Activated T-helper 17 cell treated with anti-CD3 and anti-CD28 coated beads, Interleukin-2, amount 50 U/mL, for 72 hours (primary cell): ENCODE measurements at regions not wholly inside any gene's neighbourhood (a gene's known extent, or its start where the extent isn't known, plus 50 kb on each side); places are given as distances from the start of the nearest gene placed in this dataset.
A peak's percentile ranks its signal among the peaks of the same experiment; 100 is the strongest.
"Not testable (repeated sequence)": the region's sequence is repeated elsewhere in the genome, so short reads cannot be mapped to it uniquely, and the experiment has no call there.

ENCODE experiments used
- ATAC-seq: fragments of 150-1000 bp; cut with Tn5 transposase; replicated peaks from 2 replicates; pipeline ENCODE4 v1.10.0; 2021; ENCODE audit warnings: mild to moderate bottlenecking, moderate library complexity
- H3K27ac Mint-ChIP-seq: one replicate; pipeline ENCODE4 v1.8.0; 2022; ENCODE audit warnings: mixed read lengths
- H3K27me3 Mint-ChIP-seq: one replicate; pipeline ENCODE4 v1.8.0; 2022; ENCODE audit warnings: mixed read lengths
- H3K36me3 Mint-ChIP-seq: one replicate; pipeline ENCODE4 v1.8.0; 2022; ENCODE audit warnings: low read depth, mild to moderate bottlenecking, mixed read lengths
- H3K4me1 Mint-ChIP-seq: one replicate; pipeline ENCODE4 v1.8.0; 2022; ENCODE audit warnings: mixed read lengths
- H3K4me3 Mint-ChIP-seq: one replicate; pipeline ENCODE4 v1.8.0; 2022; ENCODE audit warnings: mild to moderate bottlenecking, mixed read lengths
- H3K9me3 Mint-ChIP-seq: one replicate; pipeline ENCODE4 v1.8.0; 2022; ENCODE audit warnings: mixed read lengths

- H3K4me3 Mint-ChIP-seq: peak overlapping the region; percentile 73
- H3K27ac Mint-ChIP-seq: peak overlapping the region; percentile 98
- no peaks in the 10 kb centered on the region for H3K27me3 Mint-ChIP-seq
- peaks cover 12% of the 10 kb centered on the region for H3K36me3 Mint-ChIP-seq
- H3K9me3 Mint-ChIP-seq: no peaks in the 10 kb centered on the region
- peak; percentile 37 for ATAC-seq
- H3K4me1 Mint-ChIP-seq: peaks cover 36% of the 10 kb centered on the region
These were observed 80.6 kb upstream of the CHD2 start for GRCh38 chr15:92819278-92820235.

GRCh38 chr15:92820236-92821021 lies 79.7 kb upstream of the CHD2 start:
- Mint-ChIP-seq H3K27me3 (no peaks in the 10 kb centered on the region), H3K4me3 (peak overlapping the region; percentile 73), H3K4me1 (peaks cover 40% of the 10 kb centered on the region), H3K36me3 (peaks cover 12% of the 10 kb centered on the region), H3K27ac (peak overlapping the region; percentile 98), H3K9me3 (no peaks in the 10 kb centered on the region)
- peak; percentile 75 for ATAC-seq

GRCh38 chr15:92821491-92822116 lies 78.5 kb upstream of the CHD2 start:
- Mint-ChIP-seq H3K36me3 (peaks cover 12% of the 10 kb centered on the region), H3K27ac (peak overlapping the region; percentile 94), H3K4me3 (peak overlapping the region; percentile 73), H3K27me3 (no peaks in the 10 kb centered on the region), H3K4me1 (peaks cover 47% of the 10 kb centered on the region), H3K9me3 (no peaks in the 10 kb centered on the region)
- peak; percentile 79 for ATAC-seq

- no peak for ATAC-seq
- peak overlapping the region; percentile 73 for H3K4me3 Mint-ChIP-seq
- peak overlapping the region; percentile 94 for H3K27ac Mint-ChIP-seq
- peaks cover 43% of the 10 kb centered on the region for H3K4me1 Mint-ChIP-seq
- peaks cover 12% of the 10 kb centered on the region for H3K36me3 Mint-ChIP-seq
- H3K27me3 Mint-ChIP-seq: no peaks in the 10 kb centered on the region
- H3K9me3 Mint-ChIP-seq: no peaks in the 10 kb centered on the region
These were observed 77.6 kb upstream of the CHD2 start for GRCh38 chr15:92822216-92823144.

GRCh38 chr15:92825985-92826384 lies 74.1 kb upstream of the CHD2 start:
- H3K4me1 Mint-ChIP-seq: peaks cover 35% of the 10 kb centered on the region
- H3K27ac Mint-ChIP-seq: peak overlapping the region; percentile 84
- no peaks in the 10 kb centered on the region for H3K27me3 Mint-ChIP-seq
- no peak for ATAC-seq
- H3K36me3 Mint-ChIP-seq: peaks cover 7% of the 10 kb centered on the region
- H3K4me3 Mint-ChIP-seq: no peak overlapping the region
- H3K9me3 Mint-ChIP-seq: no peaks in the 10 kb centered on the region

GRCh38 chr15:92827991-92828390 lies 72.1 kb upstream of the CHD2 start:
- not testable (repeated sequence) for ATAC-seq, H3K27ac Mint-ChIP-seq, H3K27me3 Mint-ChIP-seq, H3K9me3 Mint-ChIP-seq, H3K4me3 Mint-ChIP-seq
- Mint-ChIP-seq H3K4me1 (peaks cover 36% of the 10 kb centered on the region), H3K36me3 (peaks cover 15% of the 10 kb centered on the region)

- Mint-ChIP-seq H3K9me3 (no peaks in the 10 kb centered on the region), H3K4me3 (peak overlapping the region; percentile 86), H3K36me3 (peaks cover 15% of the 10 kb centered on the region), H3K27ac (peak overlapping the region; percentile 100), H3K27me3 (no peaks in the 10 kb centered on the region), H3K4me1 (peaks cover 43% of the 10 kb centered on the region)
- no peak for ATAC-seq
These were observed 70.2 kb upstream of the CHD2 start for GRCh38 chr15:92829875-92830274.

- Mint-ChIP-seq H3K27me3 (no peaks in the 10 kb centered on the region), H3K4me3 (peak overlapping the region; percentile 86), H3K4me1 (peaks cover 33% of the 10 kb centered on the region), H3K36me3 (peaks cover 15% of the 10 kb centered on the region), H3K27ac (peak overlapping the region; percentile 100), H3K9me3 (no peaks in the 10 kb centered on the region)
- no peak for ATAC-seq
These were observed 68.8 kb upstream of the CHD2 start for GRCh38 chr15:92831336-92831654.

- Mint-ChIP-seq H3K27ac (peak overlapping the region; percentile 100), H3K4me1 (peaks cover 33% of the 10 kb centered on the region), H3K4me3 (peak overlapping the region; percentile 86), H3K27me3 (no peaks in the 10 kb centered on the region), H3K36me3 (peaks cover 15% of the 10 kb centered on the region), H3K9me3 (no peaks in the 10 kb centered on the region)
- peak; percentile 90 for ATAC-seq
These were observed 68.3 kb upstream of the CHD2 start for GRCh38 chr15:92831655-92832328.

GRCh38 chr15:92833106-92833433 lies 67.1 kb upstream of the CHD2 start:
- H3K36me3 Mint-ChIP-seq: peaks cover 15% of the 10 kb centered on the region

GRCh38 chr15:92833493-92834271 lies 66.4 kb upstream of the CHD2 start:
- Mint-ChIP-seq H3K4me1 (peaks cover 39% of the 10 kb centered on the region), H3K9me3 (no peaks in the 10 kb centered on the region), H3K27me3 (no peaks in the 10 kb centered on the region), H3K36me3 (peaks cover 15% of the 10 kb centered on the region), H3K4me3 (peak overlapping the region; percentile 86), H3K27ac (peak overlapping the region; percentile 100)
- no peak for ATAC-seq

More at GRCh38 chr15:92833106-92833433, 67.1 kb upstream of the CHD2 start:
- Mint-ChIP-seq H3K9me3 (no peaks in the 10 kb centered on the region), H3K27me3 (no peaks in the 10 kb centered on the region), H3K4me3 (peak overlapping the region; percentile 86), H3K4me1 (peaks cover 33% of the 10 kb centered on the region), H3K27ac (peak overlapping the region; percentile 100)
- no peak for ATAC-seq

GRCh38 chr15:92839696-92840095 lies 60.4 kb upstream of the CHD2 start:
- Mint-ChIP-seq H3K27me3 (no peaks in the 10 kb centered on the region), H3K4me1 (peaks cover 18% of the 10 kb centered on the region), H3K27ac (peak overlapping the region; percentile 89), H3K4me3 (peak overlapping the region; percentile 63), H3K9me3 (no peaks in the 10 kb centered on the region), H3K36me3 (no peaks in the 10 kb centered on the region)
- peak; percentile 79 for ATAC-seq

GRCh38 chr15:92840149-92840548 lies 60.0 kb upstream of the CHD2 start:
- Mint-ChIP-seq H3K4me1 (peaks cover 23% of the 10 kb centered on the region), H3K27me3 (no peaks in the 10 kb centered on the region), H3K9me3 (no peaks in the 10 kb centered on the region), H3K4me3 (peak overlapping the region; percentile 63), H3K36me3 (no peaks in the 10 kb centered on the region), H3K27ac (peak overlapping the region; percentile 89)
- no peak for ATAC-seq
